Cardiac muscle cell (in vitro differentiated cells and primary cell): ENCODE measurements at regions not wholly inside any gene's neighbourhood (a gene's known extent, or its start where the extent isn't known, plus 50 kb on each side); places are given as distances from the start of the nearest gene placed in this dataset.

Source experiments
- DNase-seq, 2 donors: peaks; one replicate each; pipeline versions ENCODE4 v3.0.0 to v3.0.0-alpha.2; 2010 to 2017; ENCODE audit warnings: low read depth in 1 of 2, low spot score in 1 of 2
- H3K27ac ChIP-seq: fragments of 200-600 bp; sonication (generic); 2 replicates; pipeline ENCODE4 v1.5.1; 2016
- H3K27me3 ChIP-seq: fragments of 200-600 bp; sonication (generic); 2 replicates; pipeline ENCODE4 v1.6.0; 2016; ENCODE audit warnings: control low read depth
- H3K36me3 ChIP-seq: fragments of 200-600 bp; sonication (generic); 2 replicates; pipeline ENCODE4 v1.5.1; 2016; ENCODE audit warnings: control low read depth
- H3K4me1 ChIP-seq: fragments of 200-600 bp; sonication (generic); 2 replicates; pipeline ENCODE4 v1.8.1; 2017; ENCODE audit warnings: low read depth, mild to moderate bottlenecking, mixed run types
- H3K4me3 ChIP-seq: fragments of 200-600 bp; sonication (generic); 2 replicates; pipeline ENCODE4 v1.5.1; 2016; ENCODE audit warnings: mild to moderate bottlenecking
- H3K9me3 ChIP-seq: fragments of 200-600 bp; sonication (generic); 2 replicates; pipeline ENCODE4 v1.5.1; 2017; ENCODE audit warnings: low read depth, mild to moderate bottlenecking, control low read depth
- CTCF ChIP-seq: IDR thresholded peaks from 2 replicates; pipeline ENCODE4 v1.5.1; 2012; ENCODE audit warnings: low read depth, mild to moderate bottlenecking, low read length

GRCh38 chr11:115959081-115959486 is 454.9 kb upstream of the CADM1 start:
- no peaks in the 10 kb centered on the region for H3K36me3 ChIP-seq
- no peak overlapping the region for H3K4me3 ChIP-seq
- TF ChIP-seq CTCF = no peak
- no peaks in the 10 kb centered on the region for H3K9me3 ChIP-seq
- H3K4me1 ChIP-seq = no peaks in the 10 kb centered on the region
- H3K27me3 ChIP-seq = no peaks in the 10 kb centered on the region
- no peak for DNase-seq
- no peak overlapping the region for H3K27ac ChIP-seq

- Histone ChIP-seq H3K27me3 (no peaks in the 10 kb centered on the region), H3K27ac (no peak overlapping the region), H3K9me3 (no peaks in the 10 kb centered on the region), H3K36me3 (no peaks in the 10 kb centered on the region), H3K4me1 (no peaks in the 10 kb centered on the region), H3K4me3 (no peak overlapping the region)
- no peak for DNase-seq
- TF ChIP-seq CTCF = no peak
These were observed 454.1 kb upstream of the CADM1 start for GRCh38 chr11:115958089-115959000.

GRCh38 chr11:115955803-115956202 is 451.6 kb upstream of the CADM1 start:
- no peak for DNase-seq
- no peak overlapping the region for H3K27ac ChIP-seq
- H3K27me3 ChIP-seq = no peaks in the 10 kb centered on the region
- H3K4me3 ChIP-seq = no peak overlapping the region
- H3K4me1 ChIP-seq = no peaks in the 10 kb centered on the region
- no peak for TF ChIP-seq CTCF
- no peaks in the 10 kb centered on the region for H3K36me3 ChIP-seq
- H3K9me3 ChIP-seq = no peaks in the 10 kb centered on the region

GRCh38 chr11:115950660-115951059 is 446.4 kb upstream of the CADM1 start:
- no peaks in the 10 kb centered on the region for H3K4me1 ChIP-seq
- no peak overlapping the region for H3K4me3 ChIP-seq
- TF ChIP-seq CTCF = no peak
- H3K27ac ChIP-seq = no peak overlapping the region
- no peaks in the 10 kb centered on the region for H3K9me3 ChIP-seq
- H3K36me3 ChIP-seq = no peaks in the 10 kb centered on the region
- no peak for DNase-seq
- no peaks in the 10 kb centered on the region for H3K27me3 ChIP-seq

GRCh38 chr11:115944596-115944995 is 440.4 kb upstream of the CADM1 start:
- no peak for DNase-seq

More at GRCh38 chr11:115944596-115944995, 440.4 kb upstream of the CADM1 start:
- H3K4me1 ChIP-seq = no peaks in the 10 kb centered on the region
- no peak overlapping the region for H3K4me3 ChIP-seq
- no peaks in the 10 kb centered on the region for H3K9me3 ChIP-seq
- no peak for TF ChIP-seq CTCF
- no peak overlapping the region for H3K27ac ChIP-seq
- no peaks in the 10 kb centered on the region for H3K36me3 ChIP-seq
- H3K27me3 ChIP-seq = no peaks in the 10 kb centered on the region
